Hematopoietic multipotent progenitor cell treated with erythropoietin and hydrocortisone succinate and interleukin-3 and kit ligand, for 8 days (in vitro differentiated cells): ENCODE measurements at regions not wholly inside any gene's neighbourhood (a gene's known extent, or its start where the extent isn't known, plus 50 kb on each side); places are given as distances from the start of the nearest gene placed in this dataset.

Experiments used
- DNase-seq: peaks from one replicate; pipeline ENCODE4 v3.0.0-alpha.2; 2015

- no peak for DNase-seq
These were observed 90.2 kb upstream of the TAS2R1 start for GRCh38 chr5:9720361-9720760.

- no peak for DNase-seq
These were observed 86.7 kb upstream of the TAS2R1 start for GRCh38 chr5:9716838-9717281.

- DNase-seq, result no peak
These were observed 85.8 kb upstream of the TAS2R1 start for GRCh38 chr5:9715891-9716335.

- no peak for DNase-seq
These were observed 83.9 kb upstream of the TAS2R1 start for GRCh38 chr5:9713959-9714586.

GRCh38 chr5:9713356-9713755, 83.2 kb upstream of the TAS2R1 start:
- DNase-seq, result no peak

GRCh38 chr5:9712911-9713310, 82.8 kb upstream of the TAS2R1 start:
- no peak for DNase-seq

- no peak for DNase-seq
These were observed 82.4 kb upstream of the TAS2R1 start for GRCh38 chr5:9712506-9712905.

- no peak for DNase-seq
These were observed 79.9 kb upstream of the TAS2R1 start for GRCh38 chr5:9710069-9710468.

GRCh38 chr5:9707732-9708462, 77.7 kb upstream of the TAS2R1 start:
- DNase-seq, result no peak

- no peak for DNase-seq
These were observed 69.5 kb upstream of the TAS2R1 start for GRCh38 chr5:9699681-9700080.

GRCh38 chr5:9698841-9699240, 68.7 kb upstream of the TAS2R1 start:
- no peak for DNase-seq

- DNase-seq, result no peak
These were observed 68.1 kb upstream of the TAS2R1 start for GRCh38 chr5:9698125-9698826.

GRCh38 chr5:9692576-9692975, 62.4 kb upstream of the TAS2R1 start:
- no peak for DNase-seq

- DNase-seq, result no peak
These were observed 61.1 kb upstream of the TAS2R1 start for GRCh38 chr5:9691261-9691660.

GRCh38 chr5:9690751-9691150, 60.6 kb upstream of the TAS2R1 start:
- no peak for DNase-seq

- no peak for DNase-seq
These were observed 56.1 kb upstream of the TAS2R1 start for GRCh38 chr5:9686216-9686615.

GRCh38 chr5:9681706-9682105, 51.6 kb upstream of the TAS2R1 start:
- no peak for DNase-seq
